Smooth muscle cell (in vitro differentiated cells): ENCODE measurements at regions not wholly inside any gene's neighbourhood (a gene's known extent, or its start where the extent isn't known, plus 50 kb on each side); places are given as distances from the start of the nearest gene placed in this dataset.

Experiments
- DNase-seq: peaks from one replicate; lab custom pipeline; 2025; ENCODE audit not compliant: unreplicated experiment; lab: John Stamatoyannopoulos, UW
- H2AFZ ChIP-seq: fragments of 200-600 bp; sonication (generic); 2 replicates; pipeline ENCODE4 v1.6.0; 2016; ENCODE audit warnings: antibody characterized with exemption, low read depth, mild to moderate bottlenecking
- H3F3A ChIP-seq: fragments of 200-600 bp; sonication (generic); 2 replicates; pipeline ENCODE4 v1.6.0; 2017; ENCODE audit warnings: antibody characterized with exemption, low read depth
- H3K27ac ChIP-seq: fragments of 200-600 bp; sonication (generic); 2 replicates; pipeline ENCODE4 v1.5.1; 2016; ENCODE audit warnings: low read depth, mild to moderate bottlenecking
- H3K27me3 ChIP-seq: fragments of 200-600 bp; sonication (generic); 2 replicates; pipeline ENCODE4 v1.6.1; 2016; ENCODE audit warnings: low read depth, mild to moderate bottlenecking
- H3K36me3 ChIP-seq: fragments of 200-600 bp; sonication (generic); 2 replicates; pipeline ENCODE4 v1.5.1; 2016; ENCODE audit warnings: low read depth
- H3K4me1 ChIP-seq: fragments of 200-600 bp; sonication (generic); 2 replicates; pipeline ENCODE4 v1.5.1; 2016; ENCODE audit warnings: low read depth
- H3K4me2 ChIP-seq: fragments of 200-600 bp; sonication (generic); 2 replicates; pipeline ENCODE4 v1.6.0; 2016; ENCODE audit warnings: mild to moderate bottlenecking
- H3K4me3 ChIP-seq: fragments of 200-600 bp; sonication (generic); 2 replicates; pipeline ENCODE4 v1.5.1; 2016; ENCODE audit warnings: mild to moderate bottlenecking
- H3K79me2 ChIP-seq: fragments of 200-600 bp; sonication (generic); 2 replicates; pipeline ENCODE4 v1.6.0; 2016; ENCODE audit warnings: low read depth, mild to moderate bottlenecking
- H3K9ac ChIP-seq: fragments of 200-600 bp; sonication (generic); 2 replicates; pipeline ENCODE4 v1.6.0; 2016; ENCODE audit warnings: low read depth
- H3K9me3 ChIP-seq: fragments of 200-600 bp; sonication (generic); replicated peaks from 2 replicates; pipeline ENCODE4 v1.5.1; 2016; ENCODE audit warnings: low read depth
- H4K20me1 ChIP-seq: fragments of 200-600 bp; sonication (generic); 2 replicates; pipeline ENCODE4 v1.6.0; 2016; ENCODE audit warnings: low read depth
- CTCF ChIP-seq: fragments of 200-600 bp; sonication (generic); IDR thresholded peaks from 2 replicates; pipeline ENCODE4 v1.5.1; 2017; ENCODE audit warnings: borderline replicate concordance, mild to moderate bottlenecking, antibody characterized with exemption; ENCODE audit not compliant: insufficient read depth, poor library complexity, severe bottlenecking
- WGBS: methylation state at CpG from one replicate; pipeline ENCODE4 v1.1.7; 2016; ENCODE audit warnings: low lambda C conversion rate; 5-methylcytosine and 5-hydroxymethylcytosine counted together

- H3K9me3 ChIP-seq = no peaks in the 10 kb centered on the region
- H3K36me3 ChIP-seq = no peaks in the 10 kb centered on the region
- H3K27me3 ChIP-seq = no peaks in the 10 kb centered on the region
- WGBS = 92% methylated on average over 11 of the region's 11 CpGs
- H3K4me1 ChIP-seq = no peaks in the 10 kb centered on the region
- no peaks in the 10 kb centered on the region for H3F3A ChIP-seq
- H3K4me2 ChIP-seq = no peak overlapping the region
- no peak overlapping the region for H3K9ac ChIP-seq
- DNase-seq = no peak
- TF ChIP-seq CTCF = no peak
- no peaks in the 10 kb centered on the region for H3K79me2 ChIP-seq
- no peak overlapping the region for H2AFZ ChIP-seq
- no peak overlapping the region for H3K27ac ChIP-seq
- no peaks in the 10 kb centered on the region for H4K20me1 ChIP-seq
- H3K4me3 ChIP-seq = no peak overlapping the region
Measured at GRCh38 chr11:33540946-33541915, 159.4 kb downstream of the C11orf91 start.

DNA sequence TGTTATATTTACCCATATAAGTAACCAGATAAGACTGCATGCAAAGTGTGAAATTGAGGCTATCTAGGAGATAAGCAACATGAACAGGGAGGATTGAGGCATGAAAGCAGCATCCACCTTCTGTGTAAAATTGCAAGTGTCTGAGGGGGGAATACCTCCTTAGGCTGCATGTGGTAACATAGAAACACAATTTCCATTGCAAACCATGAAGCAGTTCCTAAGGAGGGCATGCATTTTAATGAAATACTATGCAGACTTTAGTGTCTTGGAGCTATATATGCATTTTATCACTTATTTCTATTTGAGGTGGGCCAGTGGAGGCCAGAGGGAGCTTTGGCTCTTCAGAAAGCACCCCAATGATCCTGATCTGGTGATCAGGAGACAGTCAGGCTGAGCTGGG is 160.2 kb downstream of the C11orf91 start:
- TF ChIP-seq CTCF = no peak
- Histone ChIP-seq H3K4me1 (no peaks in the 10 kb centered on the region), H3K4me2 (no peak overlapping the region), H3K27ac (no peak overlapping the region), H3K36me3 (no peaks in the 10 kb centered on the region), H4K20me1 (no peaks in the 10 kb centered on the region), H3K9me3 (no peaks in the 10 kb centered on the region), H3K27me3 (no peaks in the 10 kb centered on the region), H3K4me3 (no peak overlapping the region), H3K9ac (no peak overlapping the region), H2AFZ (no peak overlapping the region), H3K79me2 (no peaks in the 10 kb centered on the region), H3F3A (no peaks in the 10 kb centered on the region)
- no peak for DNase-seq

GRCh38 chr11:33539751-33540150 is 160.9 kb downstream of the C11orf91 start:
- no peak for DNase-seq
- WGBS = 52% methylated on average over 3 of the region's 3 CpGs

More at GRCh38 chr11:33539751-33540150, 160.9 kb downstream of the C11orf91 start:
- H3K9ac ChIP-seq = no peak overlapping the region
- no peaks in the 10 kb centered on the region for H3K36me3 ChIP-seq
- H3K4me2 ChIP-seq = no peak overlapping the region
- no peaks in the 10 kb centered on the region for H3K4me1 ChIP-seq
- no peak overlapping the region for H2AFZ ChIP-seq
- no peaks in the 10 kb centered on the region for H4K20me1 ChIP-seq
- TF ChIP-seq CTCF = no peak
- H3K4me3 ChIP-seq = no peak overlapping the region
- no peak overlapping the region for H3K27ac ChIP-seq
- no peaks in the 10 kb centered on the region for H3K9me3 ChIP-seq
- no peaks in the 10 kb centered on the region for H3F3A ChIP-seq
- no peaks in the 10 kb centered on the region for H3K79me2 ChIP-seq
- no peaks in the 10 kb centered on the region for H3K27me3 ChIP-seq
